Natural killer cell (primary cell): ENCODE measurements at regions not wholly inside any gene's neighbourhood (a gene's known extent, or its start where the extent isn't known, plus 50 kb on each side); places are given as distances from the start of the nearest gene placed in this dataset.

Experiments
- ATAC-seq, 3 donors: fragments of 150-1000 bp in 2 of 3; fragments of 200-7000 bp in 1 of 3; cut with Tn5 transposase; 1 replicate in 1 of 3; 2 replicates in 2 of 3; pipeline ENCODE4 v1.10.0; 2021; ENCODE audit warnings: mild to moderate bottlenecking in 2 of 3, moderate library complexity in 2 of 3
- DNase-seq, 2 donors: peaks; one replicate each; pipeline versions ENCODE4 v3.0.0 to v3.0.0-alpha.2; 2013 to 2021; ENCODE audit warnings: mixed read lengths in 1 of 2
- H3K27ac ChIP-seq: one replicate; pipeline ENCODE4 v1.5.1; 2013; ENCODE audit warnings: mild to moderate bottlenecking, low read length
- H3K27me3 ChIP-seq: one replicate; pipeline ENCODE4 v1.6.1; 2013; ENCODE audit warnings: low read length; ENCODE audit not compliant: control insufficient read depth, insufficient read depth
- H3K36me3 ChIP-seq: one replicate; pipeline ENCODE4 v1.6.1; 2013; ENCODE audit warnings: low read length; ENCODE audit not compliant: control insufficient read depth, insufficient read depth
- H3K4me1 ChIP-seq: one replicate; pipeline ENCODE4 v1.6.1; 2013; ENCODE audit warnings: low read length; ENCODE audit not compliant: control insufficient read depth, insufficient read depth
- H3K4me3 ChIP-seq: one replicate; pipeline ENCODE4 v1.5.1; 2013; ENCODE audit warnings: low read length
- H3K9me3 ChIP-seq: one replicate; pipeline ENCODE4 v1.6.1; 2013; ENCODE audit warnings: low read length; ENCODE audit not compliant: control insufficient read depth, insufficient read depth
- H3K27ac Mint-ChIP-seq, 2 donors: one replicate each; pipeline ENCODE4 v1.8.0; 2022; ENCODE audit warnings: mild to moderate bottlenecking in 2 of 2, mixed read lengths in 2 of 2, moderate library complexity in 1 of 2
- H3K27me3 Mint-ChIP-seq, 2 donors: one replicate each; pipeline ENCODE4 v1.8.0; 2022; ENCODE audit warnings: low read depth in 2 of 2, mixed read lengths in 2 of 2
- H3K36me3 Mint-ChIP-seq: one replicate; pipeline ENCODE4 v1.8.0; 2022; ENCODE audit warnings: mixed read lengths
- H3K4me1 Mint-ChIP-seq, 2 donors: one replicate each; pipeline ENCODE4 v1.8.0; 2022; ENCODE audit warnings: mixed read lengths in 2 of 2
- H3K4me3 Mint-ChIP-seq: one replicate; pipeline ENCODE4 v1.8.0; 2022; ENCODE audit warnings: mild to moderate bottlenecking, moderate library complexity, mixed read lengths
- H3K9me3 Mint-ChIP-seq, 2 donors: one replicate each; pipeline ENCODE4 v1.8.0; 2022; ENCODE audit warnings: mixed read lengths in 2 of 2
- CTCF ChIP-seq: fragments of 200-600 bp; IDR thresholded peaks from one replicate; pipeline ENCODE4 v1.8.0; 2022; ENCODE audit warnings: antibody characterized with exemption
- WGBS: methylation state at CpG from one replicate; pipeline ENCODE4 v1.1.7; 2013; ENCODE audit warnings: missing lambda C conversion rate; ENCODE audit not compliant: insufficient coverage; 5-methylcytosine and 5-hydroxymethylcytosine counted together
- intact Hi-C: fragments of 100-400 bp; cut with micrococcal nuclease; formaldehyde crosslinking; loops from one replicate; pipeline ENCODE4 v1.14.2; 2022

GRCh38 chr4:180567080-180567479, 1676.1 kb upstream of the TENM3 start:
- Mint-ChIP-seq H3K4me1 (no peaks in the 10 kb centered on the region), H3K9me3 (peaks cover 10 to 13% of the 10 kb centered on the region in 2 donors), H3K27me3 (no peaks in the 10 kb centered on the region), H3K36me3 (peaks cover 5% of the 10 kb centered on the region), H3K4me3 (no peak overlapping the region), H3K27ac (no peak overlapping the region)
- Histone ChIP-seq H3K4me1 (no peaks in the 10 kb centered on the region), H3K4me3 (no peak overlapping the region), H3K27ac (no peak overlapping the region), H3K36me3 (no peaks in the 10 kb centered on the region), H3K9me3 (peaks cover 11% of the 10 kb centered on the region), H3K27me3 (no peaks in the 10 kb centered on the region)
- 89% methylated on average over 7 of the region's 7 CpGs for WGBS
- no peak for TF ChIP-seq CTCF
- ATAC-seq (no peak), DNase-seq (no peak)
- intact Hi-C loops: no loop called here

- H3K27me3 Mint-ChIP-seq: no peaks in the 10 kb centered on the region
- H3K4me3 Mint-ChIP-seq: no peak overlapping the region
- intact Hi-C loops: no loop called here
- no peaks in the 10 kb centered on the region for H3K36me3 Mint-ChIP-seq
- no peak overlapping the region for H3K4me3 ChIP-seq
- no peak for DNase-seq
- no peak overlapping the region for H3K27ac Mint-ChIP-seq
- H3K36me3 ChIP-seq: no peaks in the 10 kb centered on the region
- TF ChIP-seq CTCF: no peak
- no peak for ATAC-seq
- H3K9me3 ChIP-seq: peaks cover under 1% of the 10 kb centered on the region
- peaks cover 10 to 11% of the 10 kb centered on the region in 2 donors for H3K9me3 Mint-ChIP-seq
- H3K27ac ChIP-seq: no peak overlapping the region
- H3K4me1 Mint-ChIP-seq: no peaks in the 10 kb centered on the region
- no peaks in the 10 kb centered on the region for H3K4me1 ChIP-seq
- H3K27me3 ChIP-seq: no peaks in the 10 kb centered on the region
- WGBS: 93% methylated on average over 7 of the region's 7 CpGs
These were observed 1671.6 kb upstream of the TENM3 start for GRCh38 chr4:180571516-180572055.

- Mint-ChIP-seq H3K4me3 (no peak overlapping the region), H3K27me3 (no peaks in the 10 kb centered on the region), H3K9me3 (peaks cover 3 to 8% of the 10 kb centered on the region in 2 donors), H3K27ac (no peak overlapping the region), H3K36me3 (no peaks in the 10 kb centered on the region), H3K4me1 (no peaks in the 10 kb centered on the region)
- TF ChIP-seq CTCF: no peak
- no peaks in the 10 kb centered on the region for H3K27me3 ChIP-seq
- DNase-seq: no peak
- H3K9me3 ChIP-seq: no peaks in the 10 kb centered on the region
- 40% methylated on average over 2 of the region's 2 CpGs for WGBS
- H3K4me1 ChIP-seq: no peaks in the 10 kb centered on the region
- no peak overlapping the region for H3K27ac ChIP-seq
- H3K36me3 ChIP-seq: no peaks in the 10 kb centered on the region
- no peak for ATAC-seq
- H3K4me3 ChIP-seq: no peak overlapping the region
- intact Hi-C loops: no loop called here
These were observed 1665.0 kb upstream of the TENM3 start for GRCh38 chr4:180578175-180578574.

GRCh38 chr4:180581061-180581460, 1662.1 kb upstream of the TENM3 start:
- Mint-ChIP-seq H3K36me3 (no peaks in the 10 kb centered on the region), H3K4me3 (no peak overlapping the region), H3K27me3 (no peaks in the 10 kb centered on the region), H3K27ac (no peak overlapping the region), H3K9me3 (peaks cover 3 to 8% of the 10 kb centered on the region in 2 donors), H3K4me1 (no peaks in the 10 kb centered on the region)
- Histone ChIP-seq H3K9me3 (no peaks in the 10 kb centered on the region), H3K36me3 (no peaks in the 10 kb centered on the region), H3K27me3 (no peaks in the 10 kb centered on the region), H3K4me3 (no peak overlapping the region), H3K4me1 (no peaks in the 10 kb centered on the region), H3K27ac (no peak overlapping the region)
- DNase-seq (no peak), ATAC-seq (no peak)
- intact Hi-C loops: no loop called here
- 100% methylated on average over 1 of the region's 4 CpGs for WGBS
- no peak for TF ChIP-seq CTCF
